Mammary epithelial cell (primary cell): ENCODE measurements at regions not wholly inside any gene's neighbourhood (a gene's known extent, or its start where the extent isn't known, plus 50 kb on each side); places are given as distances from the start of the nearest gene placed in this dataset.

Experiments used
- EZH2 ChIP-seq: IDR thresholded peaks from 2 replicates; pipeline ENCODE4 v1.6.1; 2012; ENCODE audit warnings: low read length, inconsistent platforms, borderline replicate concordance
- TF ChIP-seq, protein P1 (sequence below), 2 donors: IDR thresholded peaks in 1 of 2; conservative IDR thresholded peaks in 1 of 2; 2 replicates each; pipeline ENCODE4 v1.5.1; 2011 to 2012; ENCODE audit warnings: inconsistent platforms in 2 of 2, low read length in 2 of 2, mild to moderate bottlenecking in 2 of 2, control low read depth in 1 of 2, low read depth in 1 of 2; ENCODE audit not compliant: insufficient read depth in 1 of 2; ENCODE audit errors: extremely low read depth in 1 of 2

DNA sequence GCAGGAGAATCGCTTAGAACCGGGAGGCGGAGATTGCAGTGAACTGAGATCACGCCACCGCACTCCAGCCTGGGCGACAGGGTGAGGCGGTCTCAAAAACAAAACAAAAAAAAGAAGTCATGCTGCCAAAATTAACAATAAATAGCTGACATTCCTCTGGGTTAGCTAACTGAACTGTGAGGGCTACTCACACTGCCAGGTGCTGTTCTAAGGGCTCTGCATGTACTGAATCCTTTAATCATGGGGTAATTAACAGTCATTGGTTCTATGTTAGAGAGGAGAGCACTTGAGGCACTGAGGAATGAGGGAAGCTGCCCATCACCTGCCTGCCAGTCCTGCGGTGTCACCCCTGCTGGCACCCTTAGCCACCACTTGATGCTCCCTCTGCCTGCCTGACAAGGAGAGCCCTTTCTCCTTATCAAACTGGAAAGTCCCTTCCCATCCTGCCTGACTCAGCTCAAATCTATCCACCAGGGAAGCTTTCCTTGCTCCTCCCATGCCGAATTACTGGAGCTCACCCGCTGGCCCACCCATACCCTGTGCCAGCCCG is 73.0 kb upstream of the RIOK3 start:
- TF ChIP-seq, protein P1, sequence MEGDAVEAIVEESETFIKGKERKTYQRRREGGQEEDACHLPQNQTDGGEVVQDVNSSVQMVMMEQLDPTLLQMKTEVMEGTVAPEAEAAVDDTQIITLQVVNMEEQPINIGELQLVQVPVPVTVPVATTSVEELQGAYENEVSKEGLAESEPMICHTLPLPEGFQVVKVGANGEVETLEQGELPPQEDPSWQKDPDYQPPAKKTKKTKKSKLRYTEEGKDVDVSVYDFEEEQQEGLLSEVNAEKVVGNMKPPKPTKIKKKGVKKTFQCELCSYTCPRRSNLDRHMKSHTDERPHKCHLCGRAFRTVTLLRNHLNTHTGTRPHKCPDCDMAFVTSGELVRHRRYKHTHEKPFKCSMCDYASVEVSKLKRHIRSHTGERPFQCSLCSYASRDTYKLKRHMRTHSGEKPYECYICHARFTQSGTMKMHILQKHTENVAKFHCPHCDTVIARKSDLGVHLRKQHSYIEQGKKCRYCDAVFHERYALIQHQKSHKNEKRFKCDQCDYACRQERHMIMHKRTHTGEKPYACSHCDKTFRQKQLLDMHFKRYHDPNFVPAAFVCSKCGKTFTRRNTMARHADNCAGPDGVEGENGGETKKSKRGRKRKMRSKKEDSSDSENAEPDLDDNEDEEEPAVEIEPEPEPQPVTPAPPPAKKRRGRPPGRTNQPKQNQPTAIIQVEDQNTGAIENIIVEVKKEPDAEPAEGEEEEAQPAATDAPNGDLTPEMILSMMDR (conservative IDR thresholded peaks at IDR 0.05 in 1 of 2, IDR thresholded peaks at IDR 0.05 in 1 of 2; ENCODE audit: extremely low read depth in 1 of 2, insufficient read depth in 1 of 2, low read depth in 1 of 2, low read length in 2 of 2) = no peak
- no peak for TF ChIP-seq EZH2
